Muscle layer of duodenum (tissue), 2 donors: ENCODE measurements at regions not wholly inside any gene's neighbourhood (a gene's known extent, or its start where the extent isn't known, plus 50 kb on each side); places are given as distances from the start of the nearest gene placed in this dataset.

Experiments
- H3K27ac ChIP-seq: one replicate; pipeline ENCODE4 v1.7.0; 2013; ENCODE audit warnings: mild to moderate bottlenecking, low read length
- H3K27me3 ChIP-seq: one replicate; pipeline ENCODE4 v1.7.0; 2013; ENCODE audit warnings: low read depth, mild to moderate bottlenecking, control low read depth, low read length
- H3K36me3 ChIP-seq, 2 donors: one replicate each; pipeline ENCODE4 v1.7.0; 2013; ENCODE audit warnings: low read length in 2 of 2, control low read depth in 1 of 2, mild to moderate bottlenecking in 1 of 2; ENCODE audit not compliant: insufficient read depth in 2 of 2, control insufficient read depth in 1 of 2
- H3K4me1 ChIP-seq, 2 donors: one replicate each; pipeline ENCODE4 v1.7.0; 2013; ENCODE audit warnings: low read length in 2 of 2, mild to moderate bottlenecking in 2 of 2, control low read depth in 1 of 2, moderate library complexity in 1 of 2; ENCODE audit not compliant: insufficient read depth in 2 of 2, control insufficient read depth in 1 of 2
- H3K4me3 ChIP-seq, 2 donors: one replicate each; pipeline ENCODE4 v1.7.0; 2013; ENCODE audit warnings: low read length in 2 of 2, low read depth in 1 of 2, mild to moderate bottlenecking in 1 of 2
- H3K9me3 ChIP-seq, 2 donors: one replicate each; pipeline ENCODE4 v1.7.0; 2013; ENCODE audit warnings: low read length in 2 of 2, control low read depth in 1 of 2, mild to moderate bottlenecking in 1 of 2; ENCODE audit not compliant: control insufficient read depth in 1 of 2
- donor health status: healthy.

GRCh38 chr14:22155571-22155970 lies 433.5 kb downstream of the DAD1 start:
- Histone ChIP-seq H3K27me3 (no peaks in the 10 kb centered on the region), H3K4me1 (no peaks in the 10 kb centered on the region), H3K27ac (no peak overlapping the region), H3K36me3 (no peaks in the 10 kb centered on the region), H3K9me3 (peaks cover 4 to 7% of the 10 kb centered on the region in 2 donors), H3K4me3 (no peak overlapping the region)

GRCh38 chr14:22152903-22153302 lies 436.1 kb downstream of the DAD1 start:
- H3K4me1 ChIP-seq: no peaks in the 10 kb centered on the region
- H3K9me3 ChIP-seq: peaks cover 4 to 10% of the 10 kb centered on the region in 2 donors
- H3K36me3 ChIP-seq: no peaks in the 10 kb centered on the region
- no peaks in the 10 kb centered on the region for H3K27me3 ChIP-seq
- H3K4me3 ChIP-seq: no peak overlapping the region
- H3K27ac ChIP-seq: no peak overlapping the region

- Histone ChIP-seq H3K27ac (no peak overlapping the region), H3K36me3 (no peaks in the 10 kb centered on the region), H3K4me1 (no peaks in the 10 kb centered on the region), H3K4me3 (no peak overlapping the region), H3K9me3 (peaks cover 4 to 10% of the 10 kb centered on the region in 2 donors), H3K27me3 (no peaks in the 10 kb centered on the region)
Measured at GRCh38 chr14:22152161-22152870, 436.7 kb downstream of the DAD1 start.

GRCh38 chr14:22151121-22151520 lies 437.9 kb downstream of the DAD1 start:
- no peaks in the 10 kb centered on the region for H3K36me3 ChIP-seq
- no peak overlapping the region for H3K27ac ChIP-seq
- H3K27me3 ChIP-seq: no peaks in the 10 kb centered on the region
- H3K9me3 ChIP-seq: peaks cover 4 to 10% of the 10 kb centered on the region in 2 donors
- no peaks in the 10 kb centered on the region for H3K4me1 ChIP-seq
- H3K4me3 ChIP-seq: no peak overlapping the region

- Histone ChIP-seq H3K4me3 (no peak overlapping the region), H3K9me3 (peaks cover 4 to 10% of the 10 kb centered on the region in 2 donors), H3K36me3 (no peaks in the 10 kb centered on the region), H3K27me3 (no peaks in the 10 kb centered on the region), H3K4me1 (no peaks in the 10 kb centered on the region), H3K27ac (no peak overlapping the region)
Measured at GRCh38 chr14:22149058-22149457, 440.0 kb downstream of the DAD1 start.

- H3K4me1 ChIP-seq: no peaks in the 10 kb centered on the region
- H3K4me3 ChIP-seq: no peak overlapping the region
Measured at GRCh38 chr14:22147716-22148115, 441.3 kb downstream of the DAD1 start.

GRCh38 chr14:22143363-22143762 lies 445.7 kb downstream of the DAD1 start:
- no peak overlapping the region for H3K4me3 ChIP-seq
- H3K36me3 ChIP-seq: no peaks in the 10 kb centered on the region
- H3K27me3 ChIP-seq: no peaks in the 10 kb centered on the region
- H3K27ac ChIP-seq: no peak overlapping the region
- no peaks in the 10 kb centered on the region for H3K4me1 ChIP-seq
- no peaks in the 10 kb centered on the region for H3K9me3 ChIP-seq

More at GRCh38 chr14:22147716-22148115, 441.3 kb downstream of the DAD1 start:
- H3K9me3 ChIP-seq: peaks cover 3 to 8% of the 10 kb centered on the region in 2 donors
- no peaks in the 10 kb centered on the region for H3K27me3 ChIP-seq
- no peak overlapping the region for H3K27ac ChIP-seq
- no peaks in the 10 kb centered on the region for H3K36me3 ChIP-seq

GRCh38 chr14:22140633-22141032 lies 448.4 kb downstream of the DAD1 start:
- no peaks in the 10 kb centered on the region for H3K4me1 ChIP-seq
- H3K27me3 ChIP-seq: no peaks in the 10 kb centered on the region

DNA sequence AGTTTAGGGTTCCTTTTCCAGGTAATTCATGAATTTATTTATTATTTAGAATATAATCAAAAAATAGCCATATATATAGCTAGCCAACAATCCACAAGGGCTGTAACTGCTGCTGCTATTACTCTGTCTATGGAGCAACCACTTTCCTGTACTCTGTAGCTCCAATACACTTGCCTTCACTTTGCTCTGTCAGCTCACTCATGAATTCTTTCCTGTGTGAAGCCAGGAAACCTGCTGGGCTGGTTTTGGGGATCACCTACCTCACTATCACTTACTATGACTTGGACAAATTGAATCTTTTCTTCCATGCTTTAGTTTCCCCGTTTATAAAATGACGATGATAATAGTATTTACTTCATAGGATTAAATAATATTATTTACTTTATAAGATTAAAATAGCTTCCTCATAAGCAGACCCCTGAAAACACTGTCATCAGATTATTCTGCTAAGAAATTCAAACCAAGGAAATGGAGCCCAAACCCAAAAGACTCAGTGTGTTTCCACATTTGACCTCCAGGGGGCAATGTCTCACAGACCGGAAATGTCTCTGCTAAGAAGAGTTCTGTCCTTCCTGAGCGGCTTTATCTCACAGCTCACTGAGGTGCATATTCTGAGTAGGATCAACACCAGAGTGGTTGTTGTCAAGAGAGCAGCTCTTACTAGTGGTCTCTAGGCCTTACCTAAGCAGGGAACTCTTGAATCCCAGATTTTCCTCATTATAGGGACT lies 457.1 kb downstream of the DAD1 start:
- Histone ChIP-seq H3K4me1 (no peaks in the 10 kb centered on the region), H3K36me3 (no peaks in the 10 kb centered on the region), H3K9me3 (no peaks in the 10 kb centered on the region), H3K4me3 (no peak overlapping the region), H3K27ac (no peak overlapping the region), H3K27me3 (no peaks in the 10 kb centered on the region)

More at GRCh38 chr14:22140633-22141032, 448.4 kb downstream of the DAD1 start:
- no peak overlapping the region for H3K4me3 ChIP-seq
- no peaks in the 10 kb centered on the region for H3K36me3 ChIP-seq
- H3K9me3 ChIP-seq: no peaks in the 10 kb centered on the region
- no peak overlapping the region for H3K27ac ChIP-seq

GRCh38 chr14:22124073-22124613 lies 450.5 kb upstream of the OR4E1 start:
- Histone ChIP-seq H3K27me3 (no peaks in the 10 kb centered on the region), H3K9me3 (no peaks in the 10 kb centered on the region), H3K4me1 (no peaks in the 10 kb centered on the region), H3K27ac (no peak overlapping the region), H3K4me3 (no peak overlapping the region), H3K36me3 (no peaks in the 10 kb centered on the region)

- no peak overlapping the region for H3K27ac ChIP-seq
- H3K36me3 ChIP-seq: no peaks in the 10 kb centered on the region
- no peaks in the 10 kb centered on the region for H3K9me3 ChIP-seq
- no peaks in the 10 kb centered on the region for H3K4me1 ChIP-seq
- H3K27me3 ChIP-seq: no peaks in the 10 kb centered on the region
- H3K4me3 ChIP-seq: no peak overlapping the region
Measured at GRCh38 chr14:22122829-22123560, 449.4 kb upstream of the OR4E1 start.
